Neural cell (in vitro differentiated cells): ENCODE measurements at regions not wholly inside any gene's neighbourhood (a gene's known extent, or its start where the extent isn't known, plus 50 kb on each side); places are given as distances from the start of the nearest gene placed in this dataset.
A peak's percentile ranks its signal among the peaks of the same experiment; 100 is the strongest.

Experiments
- H2AFZ ChIP-seq: fragments of 200-600, 300-800 bp; sonication (generic), shearing (Covaris generic); 2 replicates; pipeline ENCODE4 v1.6.0; 2014; ENCODE audit warnings: low read depth, mild to moderate bottlenecking, antibody characterized with exemption, low read length, moderate library complexity
- H3F3A ChIP-seq: fragments of 200-600 bp; shearing (Covaris generic); 2 replicates; pipeline ENCODE4 v1.6.1; 2016; ENCODE audit warnings: mild to moderate bottlenecking, moderate library complexity, mixed read lengths, antibody characterized with exemption, low read length; ENCODE audit not compliant: insufficient read depth, poor library complexity, severe bottlenecking
- H3K27ac ChIP-seq: fragments of 200-600, 300-800 bp; sonication (generic), shearing (Covaris generic); 2 replicates; pipeline ENCODE4 v1.5.1; 2014; ENCODE audit warnings: mild to moderate bottlenecking, low read length, moderate library complexity
- H3K27me3 ChIP-seq: fragments of 300-800, 200-600 bp; sonication (generic), shearing (Covaris generic); 2 replicates; pipeline ENCODE4 v1.6.0; 2014; ENCODE audit warnings: mild to moderate bottlenecking, low read depth, low read length, moderate library complexity; ENCODE audit not compliant: insufficient read depth
- H3K36me3 ChIP-seq: fragments of 300-800, 200-600 bp; sonication (generic), shearing (Covaris generic); 2 replicates; pipeline ENCODE4 v1.5.1; 2014; ENCODE audit warnings: mild to moderate bottlenecking, antibody characterized with exemption, low read length, moderate library complexity; ENCODE audit not compliant: insufficient read depth
- H3K4me2 ChIP-seq: fragments of 300-800, 200-600 bp; sonication (generic), shearing (Covaris generic); 2 replicates; pipeline ENCODE4 v1.6.0; 2014; ENCODE audit warnings: mild to moderate bottlenecking, low read length
- H3K4me3 ChIP-seq: fragments of 300-800, 200-600 bp; sonication (generic), shearing (Covaris generic); 2 replicates; pipeline ENCODE4 v1.5.1; 2014; ENCODE audit warnings: mild to moderate bottlenecking, low read length, moderate library complexity
- H3K79me2 ChIP-seq: fragments of 200-600 bp; shearing (Covaris generic); replicated peaks from 2 replicates; pipeline ENCODE4 v1.6.0; 2014; ENCODE audit warnings: mild to moderate bottlenecking, low read length, moderate library complexity; ENCODE audit not compliant: insufficient read depth
- H3K9ac ChIP-seq: fragments of 300-800, 200-600 bp; sonication (generic), shearing (Covaris generic); 2 replicates; pipeline ENCODE4 v1.6.1; 2016; ENCODE audit warnings: mild to moderate bottlenecking, low read length, mixed read lengths
- H3K9me2 ChIP-seq: fragments of 200-600 bp; shearing (Covaris generic); 2 replicates; pipeline ENCODE4 v1.6.1; 2016; ENCODE audit warnings: mild to moderate bottlenecking, low read length, mixed read lengths; ENCODE audit not compliant: insufficient read depth
- H3K9me3 ChIP-seq: fragments of 200-600, 300-800 bp; sonication (generic), shearing (Covaris generic); 2 replicates; pipeline ENCODE4 v1.6.1; 2016; ENCODE audit warnings: mild to moderate bottlenecking, mixed run types, low read length, moderate library complexity, mixed read lengths
- H4K20me1 ChIP-seq: fragments of 200-600 bp; shearing (Covaris generic); 2 replicates; pipeline ENCODE4 v1.6.1; 2016; ENCODE audit warnings: mild to moderate bottlenecking, mixed run types; ENCODE audit not compliant: insufficient read depth
- CTCF ChIP-seq: fragments of 450-650 bp; IDR thresholded peaks from 2 replicates; pipeline ENCODE4 v1.5.1; 2014; ENCODE audit warnings: antibody characterized with exemption, mild to moderate bottlenecking, moderate library complexity; ENCODE audit not compliant: poor library complexity, severe bottlenecking
- EP300 ChIP-seq: fragments of 450-650 bp; conservative IDR thresholded peaks from 2 replicates; pipeline ENCODE4 v1.6.1; 2014; ENCODE audit warnings: antibody characterized with exemption, mild to moderate bottlenecking, moderate library complexity; ENCODE audit not compliant: poor library complexity, severe bottlenecking
- EZH2 ChIP-seq: fragments of 200-600, 300-800 bp; shearing (Covaris generic), sonication (generic); IDR thresholded peaks from 2 replicates; pipeline ENCODE4 v1.6.1; 2014; ENCODE audit warnings: antibody characterized with exemption, low read length, borderline replicate concordance, mild to moderate bottlenecking; ENCODE audit not compliant: insufficient read depth, poor library complexity, severe bottlenecking
- MXI1 ChIP-seq: fragments of 450-650 bp; conservative IDR thresholded peaks from 2 replicates; pipeline ENCODE4 v1.6.1; 2014; ENCODE audit warnings: antibody characterized with exemption, mild to moderate bottlenecking; ENCODE audit not compliant: poor library complexity, severe bottlenecking
- POLR2AphosphoS5 ChIP-seq: IDR thresholded peaks from 2 replicates; pipeline ENCODE4 v1.6.1; 2012
- RAD21 ChIP-seq: fragments of 450-650 bp; conservative IDR thresholded peaks from 2 replicates; pipeline ENCODE4 v1.6.1; 2014; ENCODE audit warnings: antibody characterized with exemption, mild to moderate bottlenecking, moderate library complexity
- REST ChIP-seq: IDR thresholded peaks from 2 replicates; pipeline ENCODE4 v1.6.1; 2012; ENCODE audit warnings: borderline replicate concordance
- SMC3 ChIP-seq: fragments of 450-650 bp; conservative IDR thresholded peaks from 2 replicates; pipeline ENCODE4 v1.6.1; 2014; ENCODE audit warnings: antibody characterized with exemption, mild to moderate bottlenecking, moderate library complexity; ENCODE audit not compliant: poor library complexity
- TAF1 ChIP-seq: IDR thresholded peaks from 2 replicates; pipeline ENCODE4 v1.6.1; 2012; ENCODE audit warnings: low read depth

GRCh38 chr2:83686863-83687262 lies 772.2 kb downstream of the SUCLG1 start:
- H4K20me1 ChIP-seq: no peaks in the 10 kb centered on the region
- no peak overlapping the region for H3K9ac ChIP-seq
- no peak overlapping the region for H3K4me2 ChIP-seq
- no peak for TF ChIP-seq TAF1
- no peak for TF ChIP-seq POLR2AphosphoS5
- TF ChIP-seq RAD21: no peak
- no peak for TF ChIP-seq SMC3
- no peak overlapping the region for H2AFZ ChIP-seq
- no peaks in the 10 kb centered on the region for H3F3A ChIP-seq
- H3K27me3 ChIP-seq: no peaks in the 10 kb centered on the region
- H3K9me2 ChIP-seq: no peaks in the 10 kb centered on the region
- no peaks in the 10 kb centered on the region for H3K9me3 ChIP-seq
- H3K36me3 ChIP-seq: no peaks in the 10 kb centered on the region
- H3K4me3 ChIP-seq: no peak overlapping the region
- H3K27ac ChIP-seq: no peak overlapping the region
- H3K79me2 ChIP-seq: no peaks in the 10 kb centered on the region

GRCh38 chr2:83674050-83674449 lies 785.0 kb downstream of the SUCLG1 start:
- Histone ChIP-seq H2AFZ (no peak overlapping the region), H4K20me1 (no peaks in the 10 kb centered on the region), H3K4me3 (no peak overlapping the region), H3K9me2 (no peaks in the 10 kb centered on the region), H3K9ac (no peak overlapping the region), H3K27me3 (no peaks in the 10 kb centered on the region), H3K36me3 (no peaks in the 10 kb centered on the region), H3K27ac (peak overlapping the region; percentile 41), H3K9me3 (no peaks in the 10 kb centered on the region), H3K79me2 (no peaks in the 10 kb centered on the region), H3K4me2 (no peak overlapping the region), H3F3A (no peaks in the 10 kb centered on the region)
- TF ChIP-seq TAF1 (no peak), EP300 (peak; percentile 93), MXI1 (no peak), CTCF (no peak), POLR2AphosphoS5 (peak; percentile 81), REST (no peak), EZH2 (no peak)

- Histone ChIP-seq H3K9me3 (no peaks in the 10 kb centered on the region), H2AFZ (no peak overlapping the region), H3K27ac (no peak overlapping the region), H3K9me2 (no peaks in the 10 kb centered on the region), H3K9ac (no peak overlapping the region), H3K36me3 (no peaks in the 10 kb centered on the region), H3K4me2 (no peak overlapping the region), H3K79me2 (no peaks in the 10 kb centered on the region), H3K27me3 (no peaks in the 10 kb centered on the region), H3K4me3 (no peak overlapping the region), H4K20me1 (no peaks in the 10 kb centered on the region), H3F3A (no peaks in the 10 kb centered on the region)
- TF ChIP-seq POLR2AphosphoS5: peak; percentile 29
- no peak for TF ChIP-seq RAD21
- TF ChIP-seq MXI1: no peak
- no peak for TF ChIP-seq TAF1
- TF ChIP-seq REST: no peak
These were observed 793.2 kb downstream of the SUCLG1 start for GRCh38 chr2:83665894-83666293.
